ENCODE measurements at regions not wholly inside any gene's neighbourhood (a gene's known extent, or its start where the extent isn't known, plus 50 kb on each side); places are given as distances from the start of the nearest gene placed in this dataset.

GRCh38 chr10:9149134-9149533 lies 1094.6 kb downstream of the GATA3 start:
- TF ChIP-seq POLR2A (IDR thresholded peaks at IDR 0.05; ENCODE audit: low read length) (no peak), GATA1 (IDR thresholded peaks at IDR 0.05; ENCODE audit: low read depth, low read length) (no peak)
